H1 (cell line): ENCODE measurements at regions not wholly inside any gene's neighbourhood (a gene's known extent, or its start where the extent isn't known, plus 50 kb on each side); places are given as distances from the start of the nearest gene placed in this dataset.

ENCODE experiments used
- CTCF ChIA-PET: fragments of 300-600 bp; sonication (Branson Sonifier 250); formaldehyde crosslinking; loops from one replicate; lab custom pipeline; 2021; ENCODE audit not compliant: partially characterized antibody; lab: Charles Lee
- POLR2A ChIA-PET: fragments of 300-600 bp; sonication (Branson Sonifier 250); formaldehyde crosslinking; loops from one replicate; lab custom pipeline; 2021; ENCODE audit warnings: inconsistent platforms; ENCODE audit not compliant: partially characterized antibody; lab: Charles Lee
- DNase-seq, 2 experiments: peaks; one replicate each; pipeline versions ENCODE4 v3.0.0 to v3.0.0-alpha.2; 2010 to 2022; ENCODE audit warnings: low spot score in 2 of 2, low read depth in 1 of 2, mixed read lengths in 1 of 2
- FAIRE-seq: peaks from 2 replicates; lab custom pipeline; 2011; peaks lifted over from hg19 to GRCh38; lab: Jason Lieb, UNC
- H2AFZ ChIP-seq: 2 replicates; pipeline ENCODE4 v1.8.1; 2012; ENCODE audit warnings: low read length, inconsistent platforms
- H2AK5ac ChIP-seq: 2 replicates; pipeline ENCODE4 v1.6.1; 2013; ENCODE audit warnings: low read depth, low read length
- H2BK120ac ChIP-seq: replicated peaks from 2 replicates; pipeline ENCODE3; 2013; ENCODE audit warnings: low read depth, low read length, inconsistent platforms
- H2BK12ac ChIP-seq: 2 replicates; pipeline ENCODE4 v1.6.1; 2013; ENCODE audit warnings: low read depth, low read length
- H2BK15ac ChIP-seq: 2 replicates; pipeline ENCODE4 v1.6.1; 2013; ENCODE audit warnings: low read length
- H2BK20ac ChIP-seq: 2 replicates; pipeline ENCODE4 v1.6.1; 2013; ENCODE audit warnings: low read length
- H2BK5ac ChIP-seq: 2 replicates; pipeline ENCODE4 v1.6.1; 2013; ENCODE audit warnings: low read depth, low read length
- H3K14ac ChIP-seq: 2 replicates; pipeline ENCODE4 v1.6.1; 2013; ENCODE audit warnings: inconsistent platforms; ENCODE audit not compliant: insufficient read length
- H3K18ac ChIP-seq: 2 replicates; pipeline ENCODE4 v1.6.1; 2013; ENCODE audit warnings: low read length; ENCODE audit errors: extremely low read depth
- H3K23ac ChIP-seq: 2 replicates; pipeline ENCODE4 v1.6.1; 2013; ENCODE audit warnings: inconsistent platforms; ENCODE audit not compliant: insufficient read length
- H3K23me2 ChIP-seq: 2 replicates; pipeline ENCODE4 v1.6.1; 2013; ENCODE audit warnings: low read depth, low read length
- H3K27ac ChIP-seq: 2 replicates; pipeline ENCODE4 v1.6.1; 2011; ENCODE audit warnings: low read depth, low read length, inconsistent platforms
- H3K27me3 ChIP-seq, 4 experiments: replicated peaks in 1 of 4; 1 replicate in 1 of 4; 2 replicates in 3 of 4; pipeline versions ENCODE4 v1.6.1 to v1.8.1; 2011 to 2013; ENCODE audit warnings: low read length in 3 of 4, mild to moderate bottlenecking in 3 of 4, inconsistent platforms in 2 of 4, mixed read lengths in 2 of 4, moderate library complexity in 1 of 4; ENCODE audit not compliant: control insufficient read depth in 3 of 4, insufficient read depth in 3 of 4; ENCODE audit errors: extremely low read depth in 1 of 4
- H3K36me3 ChIP-seq, 4 experiments: 2 replicates each; pipeline versions ENCODE4 v1.6.1 to v1.8.1; 2011 to 2013; ENCODE audit warnings: mild to moderate bottlenecking in 4 of 4, low read length in 3 of 4, moderate library complexity in 2 of 4, control low read depth in 1 of 4, inconsistent platforms in 1 of 4; ENCODE audit not compliant: insufficient read depth in 4 of 4, control insufficient read depth in 2 of 4
- H3K4ac ChIP-seq: replicated peaks from 2 replicates; pipeline ENCODE3; 2013; ENCODE audit warnings: low read length, low read depth, mixed read lengths, inconsistent platforms; ENCODE audit not compliant: insufficient read length
- H3K4me1 ChIP-seq, 4 experiments: replicated peaks in 1 of 4; 1 replicate in 1 of 4; 2 replicates in 3 of 4; pipeline versions ENCODE4 v1.6.1 to v1.8.1; 2011 to 2013; ENCODE audit warnings: low read length in 3 of 4, inconsistent platforms in 2 of 4, mixed read lengths in 1 of 4; ENCODE audit not compliant: insufficient read depth in 4 of 4, control insufficient read depth in 3 of 4
- H3K4me2 ChIP-seq, 2 experiments: 2 replicates each; pipeline versions ENCODE4 v1.6.1 to v1.8.1; 2011 to 2013; ENCODE audit warnings: low read depth in 2 of 2, low read length in 2 of 2, control low read depth in 1 of 2, inconsistent platforms in 1 of 2, mild to moderate bottlenecking in 1 of 2; ENCODE audit not compliant: insufficient read depth in 1 of 2
- H3K4me3 ChIP-seq, 4 experiments: fragments of 200-600, 300-600 bp in 1 of 4; sonication (generic), shearing (Covaris generic), sonication (Bioruptor Twin) in 1 of 4; 2 replicates each; pipeline versions ENCODE4 v1.5.1 to v1.8.1; 2011 to 2016; ENCODE audit warnings: low read length in 4 of 4, low read depth in 3 of 4, control low read depth in 2 of 4, inconsistent platforms in 2 of 4, mild to moderate bottlenecking in 2 of 4, mixed read lengths in 1 of 4, moderate library complexity in 1 of 4; ENCODE audit not compliant: insufficient read depth in 2 of 4; ENCODE audit errors: extremely low read depth in 1 of 4
- H3K56ac ChIP-seq: replicated peaks from 2 replicates; pipeline ENCODE3; 2013; ENCODE audit warnings: low read depth, mild to moderate bottlenecking, mixed read lengths, low read length, inconsistent platforms; ENCODE audit not compliant: insufficient read length
- H3K79me1 ChIP-seq: 2 replicates; pipeline ENCODE4 v1.6.1; 2013; ENCODE audit warnings: low read depth, low read length, control low read depth
- H3K79me2 ChIP-seq, 2 experiments: 2 replicates each; pipeline versions ENCODE4 v1.6.1 to v1.8.1; 2012 to 2013; ENCODE audit warnings: low read length in 2 of 2, mild to moderate bottlenecking in 2 of 2, inconsistent platforms in 1 of 2; ENCODE audit not compliant: insufficient read depth in 2 of 2, control insufficient read depth in 1 of 2
- H3K9ac ChIP-seq, 4 experiments: replicated peaks in 1 of 4; 1 replicate in 1 of 4; 2 replicates in 3 of 4; pipeline versions ENCODE4 v1.6.1 to v1.8.1; 2011 to 2013; ENCODE audit warnings: low read depth in 3 of 4, low read length in 3 of 4, control low read depth in 2 of 4, mild to moderate bottlenecking in 2 of 4, moderate library complexity in 2 of 4, inconsistent platforms in 1 of 4; ENCODE audit errors: extremely low read depth in 1 of 4
- H3K9me3 ChIP-seq, 2 experiments: 2 replicates each; pipeline versions ENCODE4 v1.6.1 to v1.8.1; 2012 to 2013; ENCODE audit warnings: mild to moderate bottlenecking in 2 of 2, moderate library complexity in 2 of 2, control low read depth in 1 of 2, inconsistent platforms in 1 of 2, low read depth in 1 of 2, low read length in 1 of 2, mixed read lengths in 1 of 2; ENCODE audit not compliant: insufficient read depth in 2 of 2
- H4K20me1 ChIP-seq, 2 experiments: replicated peaks in 1 of 2; 2 replicates each; pipeline versions ENCODE3 to v1.8.1; 2011 to 2013; ENCODE audit warnings: inconsistent platforms in 2 of 2, low read length in 2 of 2, mild to moderate bottlenecking in 1 of 2; ENCODE audit not compliant: insufficient read depth in 2 of 2, control insufficient read depth in 1 of 2
- H4K5ac ChIP-seq: 2 replicates; pipeline ENCODE4 v1.6.1; 2013; ENCODE audit warnings: low read length, low read depth, mixed read lengths, inconsistent platforms; ENCODE audit not compliant: insufficient read length
- H4K8ac ChIP-seq: 2 replicates; pipeline ENCODE4 v1.8.0; 2013; ENCODE audit warnings: mild to moderate bottlenecking, moderate library complexity, low read length, inconsistent platforms; ENCODE audit not compliant: insufficient read depth; ENCODE audit errors: extremely low read depth
- H4K91ac ChIP-seq: replicated peaks from 2 replicates; pipeline ENCODE3; 2013; ENCODE audit warnings: low read length, mixed read lengths, inconsistent platforms; ENCODE audit not compliant: insufficient read length
- SUZ12 ChIP-seq: fragments of 200-600 bp; sonication (generic); IDR thresholded peaks from 2 replicates; pipeline ENCODE4 v1.6.1; 2012; ENCODE audit warnings: mild to moderate bottlenecking, inconsistent platforms, low read length, moderate library complexity, mixed read lengths
- WGBS, 2 experiments: shearing (Covaris generic) in 1 of 2; methylation state at CpG; one replicate each; pipeline versions ENCODE4 v1.1.6 to v1.1.7; 2013 to 2015; ENCODE audit warnings: low lambda C conversion rate in 2 of 2, mixed read lengths in 2 of 2, inconsistent platforms in 1 of 2, low coverage in 1 of 2, missing lambda C conversion rate in 1 of 2; ENCODE audit not compliant: insufficient replicate concordance in 2 of 2, insufficient coverage in 1 of 2, insufficient read length in 1 of 2; ENCODE audit errors: extremely low coverage in 1 of 2, missing lambda C conversion rate in 1 of 2; 5-methylcytosine and 5-hydroxymethylcytosine counted together

DNA sequence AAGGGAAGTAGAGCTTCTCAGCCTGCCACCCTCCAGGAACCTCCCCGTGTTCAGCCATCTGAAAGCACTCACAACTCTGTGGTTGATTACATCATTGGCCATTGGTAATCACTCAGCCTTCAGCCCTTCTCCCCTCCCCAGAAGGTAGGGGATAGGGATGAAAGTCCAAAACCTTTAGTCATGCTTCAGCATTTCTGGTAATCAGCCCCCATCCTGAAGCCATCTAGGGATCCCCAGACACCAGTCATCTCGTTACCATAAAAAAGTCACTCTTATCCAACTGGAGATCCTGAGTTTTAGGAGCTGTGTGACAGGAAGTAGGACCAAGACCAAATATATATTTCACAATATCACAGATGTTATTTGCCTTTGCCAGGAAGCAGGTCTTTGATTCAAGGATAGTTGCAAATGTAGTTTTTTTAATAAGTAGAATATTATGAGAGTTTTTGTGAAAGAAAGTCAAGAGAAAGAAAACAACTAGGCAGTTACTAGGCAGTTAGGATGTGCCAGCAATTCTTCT is 364.6 kb upstream of the NOCT start:
- FAIRE-seq (no peak), DNase-seq (no peak)
- Histone ChIP-seq H2BK12ac (no peak overlapping the region), H2AFZ (no peak overlapping the region), H2AK5ac (no peak overlapping the region), H3K14ac (no peak overlapping the region), H3K9me3 (no peaks in the 10 kb centered on the region; a peak in 1 of 4 replicates), H3K36me3 (no peaks in the 10 kb centered on the region), H2BK5ac (no peak overlapping the region), H4K91ac (no peak overlapping the region), H4K20me1 (no peaks in the 10 kb centered on the region), H3K18ac (no peak overlapping the region), H2BK15ac (no peak overlapping the region), H3K23me2 (no peaks in the 10 kb centered on the region; the same call in 1 of the 2 replicates), H3K79me1 (no peaks in the 10 kb centered on the region), H3K56ac (no peak overlapping the region), H3K4ac (no peak overlapping the region), H3K9ac (no peak overlapping the region), H3K4me1 (peaks cover 0 to 9% (median 2%) of the 10 kb centered on the region in 4 experiments; a peak in 2 of 7 replicates), H4K8ac (no peak overlapping the region), H3K23ac (no peak overlapping the region), H2BK120ac (no peak overlapping the region), H2BK20ac (no peak overlapping the region), H3K4me2 (no peak overlapping the region), H3K27me3 (no peaks in the 10 kb centered on the region), H4K5ac (no peak overlapping the region), H3K27ac (no peak overlapping the region), H3K4me3 (no peak overlapping the region), H3K79me2 (no peaks in the 10 kb centered on the region)
- POLR2A ChIA-PET: no interaction called here
- 75% methylated on average over 2 of the region's 2 CpGs; no CpG with 5 or more reads in 1 of the 2 experiments for WGBS, 2 experiments
- CTCF ChIA-PET: no interaction called here
- TF ChIP-seq SUZ12: no peak
